SK-N-SH (cell line): ENCODE measurements at regions not wholly inside any gene's neighbourhood (a gene's known extent, or its start where the extent isn't known, plus 50 kb on each side); places are given as distances from the start of the nearest gene placed in this dataset.

Experiments
- GATA2 ChIP-seq: sonication (generic); formaldehyde crosslinking; IDR thresholded peaks from 2 replicates; pipeline ENCODE4 v1.5.0; 2020; ENCODE audit warnings: mild to moderate bottlenecking, missing genetic modification reagents
- RXRA ChIP-seq: IDR thresholded peaks from 2 replicates; pipeline ENCODE4 v1.4.0; 2012; ENCODE audit warnings: low read depth, mild to moderate bottlenecking, borderline replicate concordance
- TF ChIP-seq, protein P1 (sequence below): fragments of 200-600 bp; sonication (generic); IDR thresholded peaks from 2 replicates; pipeline ENCODE4 v1.6.1; 2017; ENCODE audit warnings: antibody characterized with exemption, mild to moderate bottlenecking, moderate library complexity

DNA sequence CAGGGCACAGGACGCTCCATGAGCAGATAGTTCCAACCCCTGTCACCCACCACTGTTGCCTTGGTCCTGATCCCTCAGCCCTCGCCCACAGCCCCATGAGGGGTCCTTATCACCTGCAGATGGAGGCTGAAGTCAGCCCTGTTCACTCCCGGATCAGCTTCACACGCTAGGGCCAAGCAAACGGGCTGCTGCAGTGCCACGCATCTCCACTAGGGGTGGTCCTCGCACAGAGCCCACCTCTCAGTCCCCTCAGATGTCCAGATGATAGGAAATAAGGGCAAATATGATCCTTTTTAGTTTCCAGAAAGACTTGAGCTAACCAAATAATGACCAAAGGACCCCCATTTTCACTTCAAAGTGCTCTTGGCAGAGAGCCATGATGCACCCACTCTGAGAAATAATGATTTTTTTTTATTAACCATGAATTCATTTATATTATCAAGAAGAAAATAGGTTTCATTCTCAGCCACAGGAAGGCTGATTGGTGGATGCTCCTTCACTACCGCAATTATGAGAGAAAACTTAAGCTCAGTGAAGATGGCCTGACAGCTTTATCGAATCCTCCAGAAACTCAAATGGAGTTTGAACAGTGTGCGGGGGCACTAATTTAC, 71.9 kb upstream of the KLHL29 start:
- TF ChIP-seq GATA2 (CRISPR knock-in tag) (no peak), RXRA (no peak)
- TF ChIP-seq, protein P1, sequence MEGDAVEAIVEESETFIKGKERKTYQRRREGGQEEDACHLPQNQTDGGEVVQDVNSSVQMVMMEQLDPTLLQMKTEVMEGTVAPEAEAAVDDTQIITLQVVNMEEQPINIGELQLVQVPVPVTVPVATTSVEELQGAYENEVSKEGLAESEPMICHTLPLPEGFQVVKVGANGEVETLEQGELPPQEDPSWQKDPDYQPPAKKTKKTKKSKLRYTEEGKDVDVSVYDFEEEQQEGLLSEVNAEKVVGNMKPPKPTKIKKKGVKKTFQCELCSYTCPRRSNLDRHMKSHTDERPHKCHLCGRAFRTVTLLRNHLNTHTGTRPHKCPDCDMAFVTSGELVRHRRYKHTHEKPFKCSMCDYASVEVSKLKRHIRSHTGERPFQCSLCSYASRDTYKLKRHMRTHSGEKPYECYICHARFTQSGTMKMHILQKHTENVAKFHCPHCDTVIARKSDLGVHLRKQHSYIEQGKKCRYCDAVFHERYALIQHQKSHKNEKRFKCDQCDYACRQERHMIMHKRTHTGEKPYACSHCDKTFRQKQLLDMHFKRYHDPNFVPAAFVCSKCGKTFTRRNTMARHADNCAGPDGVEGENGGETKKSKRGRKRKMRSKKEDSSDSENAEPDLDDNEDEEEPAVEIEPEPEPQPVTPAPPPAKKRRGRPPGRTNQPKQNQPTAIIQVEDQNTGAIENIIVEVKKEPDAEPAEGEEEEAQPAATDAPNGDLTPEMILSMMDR, result peak; percentile 75
